CD4-positive, alpha-beta T cell (primary cell): ENCODE measurements at regions not wholly inside any gene's neighbourhood (a gene's known extent, or its start where the extent isn't known, plus 50 kb on each side); places are given as distances from the start of the nearest gene placed in this dataset.

Source experiments
- ATAC-seq: fragments of 200-7000 bp; cut with Tn5 transposase; one replicate; pipeline ENCODE4 v1.10.0; 2022; ENCODE audit warnings: mild to moderate bottlenecking; ENCODE audit not compliant: poor library complexity
- CTCF ChIA-PET: fragments of 350-600 bp; sonication (Branson Sonifier 250); formaldehyde crosslinking; loops from one replicate; lab custom pipeline; 2021; ENCODE audit warnings: antibody characterized with exemption, inconsistent platforms; lab: Charles Lee
- POLR2A ChIA-PET: fragments of 350-600 bp; sonication (Branson Sonifier 250); formaldehyde crosslinking; loops from one replicate; lab custom pipeline; 2021; ENCODE audit warnings: antibody characterized with exemption, inconsistent platforms; lab: Charles Lee
- DNase-seq, 14 experiments: peaks; one replicate each; pipeline ENCODE4 v3.0.0-alpha.2; 2013 to 2020; ENCODE audit warnings: mixed read lengths in 2 of 14
- H3K27ac ChIP-seq, 2 donors: one replicate each; pipeline versions ENCODE4 v1.5.1 to v1.7.0; 2013; ENCODE audit warnings: low read length in 2 of 2, low read depth in 1 of 2, mild to moderate bottlenecking in 1 of 2
- H3K27me3 ChIP-seq, 2 experiments: 1 replicate in 1 of 2; 2 replicates in 1 of 2; pipeline versions ENCODE4 v1.6.1 to v1.7.0; 2013; ENCODE audit warnings: low read length in 2 of 2, control low read depth in 1 of 2, mild to moderate bottlenecking in 1 of 2, moderate library complexity in 1 of 2; ENCODE audit not compliant: insufficient read depth in 2 of 2, control insufficient read depth in 1 of 2
- H3K36me3 ChIP-seq: one replicate; pipeline ENCODE4 v1.6.1; 2013; ENCODE audit warnings: low read length, control low read depth; ENCODE audit not compliant: insufficient read depth
- H3K4me1 ChIP-seq: one replicate; pipeline ENCODE4 v1.6.1; 2013; ENCODE audit warnings: low read length, control low read depth; ENCODE audit not compliant: insufficient read depth
- H3K4me3 ChIP-seq: one replicate; pipeline ENCODE4 v1.5.1; 2013; ENCODE audit warnings: mild to moderate bottlenecking, low read length, moderate library complexity
- H3K9me3 ChIP-seq, 2 experiments: 1 replicate in 1 of 2; 2 replicates in 1 of 2; pipeline versions ENCODE4 v1.6.1 to v1.7.0; 2013; ENCODE audit warnings: low read length in 2 of 2, mild to moderate bottlenecking in 2 of 2, control low read depth in 1 of 2, moderate library complexity in 1 of 2; ENCODE audit not compliant: control insufficient read depth in 1 of 2, insufficient read depth in 1 of 2
- H3K27ac Mint-ChIP-seq: one replicate; pipeline ENCODE4 v1.8.0; 2020; ENCODE audit warnings: mixed read lengths
- H3K27me3 Mint-ChIP-seq: one replicate; pipeline ENCODE4 v1.8.0; 2021; ENCODE audit warnings: mixed read lengths
- H3K36me3 Mint-ChIP-seq: one replicate; pipeline ENCODE4 v1.8.0; 2021; ENCODE audit warnings: low read depth, mixed read lengths
- H3K4me1 Mint-ChIP-seq: one replicate; pipeline ENCODE4 v1.8.0; 2021; ENCODE audit warnings: low read depth, mixed read lengths
- H3K4me3 Mint-ChIP-seq: one replicate; pipeline ENCODE4 v1.8.0; 2020; ENCODE audit warnings: mild to moderate bottlenecking, mixed read lengths
- H3K9me3 Mint-ChIP-seq: one replicate; pipeline ENCODE4 v1.8.0; 2020; ENCODE audit warnings: mixed read lengths
- CTCF ChIP-seq: fragments of 200-600 bp; IDR thresholded peaks from one replicate; pipeline ENCODE4 v1.8.0; 2022; ENCODE audit warnings: antibody characterized with exemption, mild to moderate bottlenecking
- intact Hi-C, 2 experiments: fragments of 100-400 bp; cut with DNase I in 1 of 2; cut with micrococcal nuclease in 1 of 2; formaldehyde crosslinking; loops; one replicate each; pipeline versions ENCODE4 v1.15.1 to v1.9.0; 2023 to 2025; cut with DNase I, micrococcal nuclease

- H3K4me1 Mint-ChIP-seq, result no peaks in the 10 kb centered on the region
- no peak for DNase-seq
- ChIA-PET POLR2A (no interaction called here), CTCF (no interaction called here)
- no peak for ATAC-seq
- no peaks in the 10 kb centered on the region for H3K36me3 Mint-ChIP-seq
- H3K4me1 ChIP-seq, result no peaks in the 10 kb centered on the region
- H3K4me3 ChIP-seq, result no peak overlapping the region
- H3K4me3 Mint-ChIP-seq, result no peak overlapping the region
- H3K27me3 ChIP-seq, result no peaks in the 10 kb centered on the region
- no peak for TF ChIP-seq CTCF
- peaks cover 6% of the 10 kb centered on the region for H3K9me3 Mint-ChIP-seq
- no peak overlapping the region for H3K27ac Mint-ChIP-seq
- peaks cover 0 to 8% of the 10 kb centered on the region in 2 experiments for H3K9me3 ChIP-seq
- H3K27ac ChIP-seq, result no peak overlapping the region
- no peaks in the 10 kb centered on the region for H3K36me3 ChIP-seq
- intact Hi-C loops, result no loop called here
- no peaks in the 10 kb centered on the region for H3K27me3 Mint-ChIP-seq
Measured at GRCh38 chr13:89687066-89687465, 1660.4 kb upstream of the MIR17HG start.

GRCh38 chr13:89688918-89689317, 1658.6 kb upstream of the MIR17HG start:
- peaks cover 0 to 8% of the 10 kb centered on the region in 2 experiments for H3K9me3 ChIP-seq
- Mint-ChIP-seq H3K4me3 (no peak overlapping the region), H3K9me3 (peaks cover 4% of the 10 kb centered on the region), H3K27ac (no peak overlapping the region), H3K4me1 (no peaks in the 10 kb centered on the region), H3K27me3 (no peaks in the 10 kb centered on the region), H3K36me3 (no peaks in the 10 kb centered on the region)
- ATAC-seq, result no peak
- no peaks in the 10 kb centered on the region for H3K27me3 ChIP-seq
- no peak for DNase-seq
- ChIA-PET POLR2A (no interaction called here), CTCF (no interaction called here)
- no peaks in the 10 kb centered on the region for H3K36me3 ChIP-seq
- no peak overlapping the region for H3K4me3 ChIP-seq
- intact Hi-C loops, result no loop called here
- no peak for TF ChIP-seq CTCF
- H3K27ac ChIP-seq, result no peak overlapping the region
- no peaks in the 10 kb centered on the region for H3K4me1 ChIP-seq

GRCh38 chr13:89694451-89694850, 1653.0 kb upstream of the MIR17HG start:
- peaks cover 4% of the 10 kb centered on the region for H3K9me3 Mint-ChIP-seq
- POLR2A ChIA-PET, result no interaction called here
- no peaks in the 10 kb centered on the region for H3K4me1 Mint-ChIP-seq
- H3K27ac Mint-ChIP-seq, result no peak overlapping the region
- peaks cover 0 to 7% of the 10 kb centered on the region in 2 experiments for H3K9me3 ChIP-seq
- no peak for ATAC-seq
- intact Hi-C loops, result no loop called here
- H3K27me3 ChIP-seq, result no peaks in the 10 kb centered on the region
- no peak for TF ChIP-seq CTCF
- no peak overlapping the region for H3K27ac ChIP-seq
- H3K4me3 Mint-ChIP-seq, result no peak overlapping the region
- no peaks in the 10 kb centered on the region for H3K27me3 Mint-ChIP-seq
- no peaks in the 10 kb centered on the region for H3K4me1 ChIP-seq
- H3K36me3 ChIP-seq, result no peaks in the 10 kb centered on the region
- H3K36me3 Mint-ChIP-seq, result no peaks in the 10 kb centered on the region
- CTCF ChIA-PET, result no interaction called here
- no peak overlapping the region for H3K4me3 ChIP-seq
- no peak for DNase-seq
